Activated T-cell treated with anti-CD3 and anti-CD28 coated beads, Interleukin-2, amount 50 U/mL, for 48 hours (primary cell): ENCODE measurements at regions not wholly inside any gene's neighbourhood (a gene's known extent, or its start where the extent isn't known, plus 50 kb on each side); places are given as distances from the start of the nearest gene placed in this dataset.
"Not testable (repeated sequence)": the region's sequence is repeated elsewhere in the genome, so short reads cannot be mapped to it uniquely, and the experiment has no call there.

ENCODE experiments used
- DNase-seq, 2 experiments: peaks; one replicate each; pipeline ENCODE4 v3.0.0-alpha.2; 2020

DNA sequence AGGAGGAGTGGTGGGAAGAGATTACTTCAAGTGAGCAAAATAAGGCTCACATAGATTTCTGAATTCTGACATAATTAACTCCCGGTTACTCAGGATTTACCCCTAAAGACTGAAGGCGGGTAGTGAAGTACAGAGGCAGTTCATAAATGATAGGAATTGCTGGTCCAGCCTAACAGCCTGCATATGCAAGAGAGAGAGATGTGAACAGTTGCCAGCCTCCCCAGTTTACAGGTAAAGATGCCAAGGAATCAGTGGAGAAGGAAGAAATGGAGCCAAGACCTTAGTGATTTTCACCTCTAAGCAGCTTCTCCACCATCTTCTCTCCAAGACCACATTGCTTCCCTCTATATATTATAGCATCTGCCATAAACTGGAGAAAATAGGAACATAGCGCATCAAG is 91.8 kb upstream of the THUMPD2 start:
- DNase-seq, result no peak

DNA sequence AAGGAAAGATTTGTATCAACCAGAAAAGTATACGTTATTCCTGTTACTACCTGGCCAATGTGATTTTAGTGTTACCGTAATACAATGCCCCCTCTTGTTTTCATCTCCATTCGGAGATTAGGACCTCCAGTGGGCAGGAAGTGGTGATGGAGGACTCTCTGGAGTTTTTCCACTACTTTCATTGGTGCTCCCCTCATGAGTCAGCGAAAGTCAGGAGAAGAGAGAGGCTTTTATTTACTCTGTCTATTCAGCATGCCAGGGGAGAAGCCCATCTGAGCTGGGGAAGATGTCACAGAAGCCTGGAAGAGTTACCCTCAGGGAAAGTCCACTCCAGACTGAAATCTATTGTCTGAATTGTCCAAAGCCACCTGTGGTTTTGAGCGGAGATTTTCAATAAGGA is 88.2 kb upstream of the THUMPD2 start:
- DNase-seq, result no peak

DNA sequence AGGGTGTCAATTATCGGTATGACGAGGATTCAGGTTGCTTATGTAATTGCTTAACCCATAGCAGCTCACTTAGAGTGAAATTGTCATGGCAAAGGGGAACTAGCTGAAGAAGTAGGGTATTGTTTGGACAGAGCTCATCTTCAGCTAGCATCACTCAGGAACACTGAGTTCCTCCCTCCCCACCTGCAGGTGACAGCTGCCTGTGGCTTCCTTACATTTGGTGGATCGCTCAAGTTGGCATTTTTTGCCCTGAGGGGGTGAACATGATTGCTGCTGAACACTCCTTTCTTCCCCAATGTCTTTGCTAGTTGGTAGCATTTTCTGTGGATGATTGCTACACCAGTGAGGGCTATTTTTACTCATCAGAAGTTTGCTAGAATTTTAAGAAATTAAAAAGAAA is 86.7 kb upstream of the THUMPD2 start:
- no peak for DNase-seq

DNA sequence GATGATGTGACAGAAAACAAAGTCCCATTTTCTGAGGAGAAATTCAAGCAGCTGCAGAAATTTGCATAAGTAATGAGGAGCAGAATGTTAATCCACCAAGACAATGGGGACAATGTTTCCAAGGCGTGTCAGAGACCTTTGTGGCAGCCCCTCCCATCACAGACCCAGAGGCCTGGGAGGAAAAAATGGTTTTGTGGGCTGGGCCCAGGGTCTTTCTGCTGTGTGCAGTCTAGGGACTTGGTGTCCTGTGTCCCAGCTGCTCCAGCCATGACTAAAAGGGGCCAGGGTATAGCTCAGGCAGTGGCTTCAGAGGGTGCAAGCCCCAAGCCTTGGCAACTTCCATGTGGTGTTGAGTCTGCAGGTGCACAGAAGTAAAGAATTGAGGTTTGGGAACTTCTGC is 84.6 kb upstream of the THUMPD2 start:
- not testable (repeated sequence) for DNase-seq

DNA sequence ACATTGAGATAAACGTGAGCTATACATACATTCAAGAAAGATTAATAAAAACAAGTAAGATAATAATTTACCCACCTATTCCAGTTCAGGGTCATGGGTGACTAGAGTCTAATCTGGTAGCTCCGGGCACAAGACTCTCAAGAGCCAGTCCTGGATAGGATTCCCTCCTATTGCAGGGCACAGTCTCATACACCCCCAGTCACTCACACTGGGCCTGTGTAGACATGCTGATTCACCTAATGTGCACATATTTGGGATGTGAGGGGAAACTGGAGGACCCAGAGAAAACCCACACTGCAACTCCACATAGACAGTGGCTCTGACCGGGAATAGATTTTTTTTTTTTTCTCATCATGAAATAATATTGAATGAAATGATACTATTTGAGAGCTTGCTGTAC is 81.5 kb upstream of the THUMPD2 start:
- DNase-seq, result no peak

DNA sequence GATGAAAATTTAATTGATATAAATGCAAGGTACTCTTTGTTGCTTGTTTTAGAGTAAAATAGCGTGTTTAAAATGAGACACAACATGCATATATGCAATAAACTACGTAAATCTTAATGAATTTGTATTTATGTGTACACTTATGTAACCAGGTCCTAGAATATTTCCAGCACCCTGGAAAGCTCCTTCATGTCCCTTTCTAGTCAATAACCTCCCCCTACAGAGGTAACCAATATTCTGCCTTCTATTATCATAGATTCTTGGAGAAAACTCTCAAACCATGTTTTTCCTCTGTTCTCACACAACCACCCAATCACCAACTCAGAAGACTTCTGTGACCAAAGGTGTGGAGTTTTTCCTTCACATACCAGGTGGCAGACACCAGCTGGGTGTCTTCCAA is 79.6 kb upstream of the THUMPD2 start:
- no peak for DNase-seq

DNA sequence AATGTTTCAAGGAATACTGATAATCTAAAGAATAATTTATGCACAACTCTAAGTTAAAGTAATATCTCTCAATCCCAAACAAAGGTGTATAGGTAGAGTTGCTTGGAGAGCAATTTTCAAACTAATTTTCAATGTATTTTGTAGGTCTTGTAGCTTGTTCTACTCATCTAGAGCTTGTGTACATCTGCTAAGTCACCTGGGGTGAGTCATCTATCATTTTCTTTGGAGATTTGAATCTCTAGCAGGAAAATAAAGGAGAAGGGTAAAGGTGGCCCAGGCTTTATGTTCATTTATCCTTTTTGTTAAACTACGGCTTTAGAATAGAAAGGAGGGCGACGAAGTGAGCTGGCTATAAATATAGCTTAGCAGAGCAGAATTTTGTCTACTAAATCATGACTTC is 76.8 kb upstream of the THUMPD2 start:
- DNase-seq, result no peak

DNA sequence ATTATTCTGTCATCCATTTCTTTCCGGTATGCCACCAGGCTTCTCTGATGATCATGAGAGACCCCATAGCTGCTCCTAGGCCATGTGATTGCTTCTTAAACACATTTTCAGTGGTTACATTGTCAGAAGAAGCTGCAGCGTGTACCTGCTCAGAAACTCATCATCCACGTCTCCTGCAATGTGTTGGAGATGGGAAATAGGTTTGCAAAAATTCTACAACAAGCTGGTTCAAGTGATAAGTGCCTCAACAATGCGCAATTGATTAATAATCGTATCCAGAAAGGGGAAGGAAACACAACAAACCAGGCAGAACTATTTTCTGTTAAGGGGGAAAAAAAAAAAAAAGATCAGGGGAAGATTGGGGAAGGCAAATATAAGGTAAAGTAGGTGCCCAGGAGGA is 75.7 kb upstream of the THUMPD2 start:
- DNase-seq, result no peak

DNA sequence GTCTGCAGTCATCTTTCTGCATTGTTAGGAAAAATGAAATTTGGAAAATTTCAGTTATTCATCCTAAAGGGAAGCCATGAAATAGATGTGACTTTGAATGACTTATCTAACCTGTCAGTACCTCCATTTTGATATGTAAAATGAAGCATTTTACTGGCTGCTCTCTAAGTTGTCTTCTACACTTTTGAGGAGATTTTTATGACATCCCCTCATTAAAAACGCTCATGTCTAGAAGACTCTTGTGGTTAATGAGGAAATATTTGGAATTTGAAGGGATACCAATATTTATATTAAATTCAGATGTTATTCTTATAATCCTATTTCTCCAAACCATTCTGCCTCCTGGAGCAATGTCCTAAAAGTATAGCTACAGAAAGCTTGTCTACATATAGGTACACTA is 73.8 kb upstream of the THUMPD2 start:
- no peak for DNase-seq

DNA sequence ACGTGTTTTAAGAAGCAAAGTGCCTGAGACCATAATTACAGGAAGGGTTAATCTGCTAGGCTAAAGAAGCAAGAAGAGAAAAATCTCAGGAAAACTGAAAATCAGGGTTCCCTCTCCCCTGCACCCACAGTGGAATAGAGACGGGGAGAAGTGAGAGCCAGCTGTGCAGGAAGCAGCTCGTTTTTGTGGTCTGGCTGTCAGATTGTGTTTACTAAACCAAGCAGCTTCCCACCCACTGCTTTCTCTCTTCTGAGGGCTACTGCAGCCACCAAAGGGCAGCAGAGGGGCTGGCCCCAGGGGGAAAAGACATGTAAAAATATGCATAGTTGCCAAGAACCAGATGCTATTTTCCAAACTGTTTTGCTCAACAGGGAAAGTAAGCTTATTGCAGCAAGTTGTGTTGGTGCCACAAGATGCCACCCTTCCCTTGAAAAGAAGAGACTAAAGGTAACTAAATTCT is 72.6 kb upstream of the THUMPD2 start:
- DNase-seq, result no peak

DNA sequence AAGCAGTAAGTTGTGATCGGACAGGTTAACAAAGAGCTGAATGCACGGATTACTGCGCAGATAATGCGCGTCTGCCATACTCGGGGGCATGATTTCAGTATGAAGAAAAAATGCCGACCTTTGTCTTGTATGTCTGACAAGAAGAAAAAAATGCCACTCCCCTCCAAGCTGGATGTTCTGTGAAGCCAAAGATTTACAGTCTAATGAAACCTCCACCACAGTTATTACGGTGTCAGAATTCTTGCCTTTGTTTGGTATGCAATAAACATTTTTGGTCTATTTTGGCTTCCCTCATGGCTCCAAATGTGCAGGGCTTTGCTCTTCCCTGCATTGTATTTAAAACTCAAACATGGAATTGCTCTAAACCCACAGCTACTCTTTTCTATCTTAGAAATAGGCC is 72.2 kb upstream of the THUMPD2 start:
- no peak for DNase-seq

DNA sequence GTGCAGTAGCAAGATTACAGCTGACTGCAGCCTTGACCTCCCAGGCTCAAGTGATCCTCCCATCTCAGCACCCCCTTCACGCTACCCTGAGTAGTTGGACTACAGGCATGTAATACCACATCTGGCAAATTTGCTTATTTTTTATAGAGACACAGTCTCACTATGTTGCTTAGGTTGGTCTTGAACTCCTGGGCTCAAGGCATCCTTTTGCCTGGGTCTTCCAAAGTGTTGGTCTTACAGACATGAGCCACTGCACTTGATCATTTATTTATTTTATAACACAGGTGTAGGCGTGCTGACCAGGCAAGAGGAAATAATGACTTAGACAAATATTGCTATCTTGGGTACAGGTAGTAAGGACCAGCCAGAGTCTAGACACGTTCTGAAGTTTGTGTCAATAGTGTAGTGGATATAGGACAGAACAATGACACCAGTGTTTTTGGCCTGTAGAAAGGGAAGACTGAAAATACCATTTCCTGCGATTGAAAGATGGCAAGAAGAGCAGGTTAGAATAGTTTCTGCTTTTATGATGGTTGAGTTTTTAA is 71.0 kb upstream of the THUMPD2 start:
- no peak for DNase-seq

DNA sequence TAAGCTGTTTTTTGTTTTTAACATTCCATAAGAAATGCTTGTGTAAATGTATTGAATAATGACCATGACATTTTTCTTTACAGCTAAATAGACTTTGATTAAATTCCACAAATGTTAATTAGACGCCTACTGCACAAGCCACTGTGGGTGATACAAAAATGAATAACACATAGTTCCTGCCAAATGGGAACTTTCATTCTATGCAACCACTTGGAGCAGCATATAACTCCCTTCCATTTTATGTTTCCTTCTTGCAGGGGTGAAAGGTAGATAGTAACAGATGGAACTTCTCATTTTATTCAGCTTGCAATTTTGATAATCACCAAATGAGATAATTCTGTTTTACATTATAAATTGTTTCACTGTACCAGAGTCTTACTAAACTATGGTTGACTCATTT is 70.0 kb upstream of the THUMPD2 start:
- DNase-seq, result no peak

DNA sequence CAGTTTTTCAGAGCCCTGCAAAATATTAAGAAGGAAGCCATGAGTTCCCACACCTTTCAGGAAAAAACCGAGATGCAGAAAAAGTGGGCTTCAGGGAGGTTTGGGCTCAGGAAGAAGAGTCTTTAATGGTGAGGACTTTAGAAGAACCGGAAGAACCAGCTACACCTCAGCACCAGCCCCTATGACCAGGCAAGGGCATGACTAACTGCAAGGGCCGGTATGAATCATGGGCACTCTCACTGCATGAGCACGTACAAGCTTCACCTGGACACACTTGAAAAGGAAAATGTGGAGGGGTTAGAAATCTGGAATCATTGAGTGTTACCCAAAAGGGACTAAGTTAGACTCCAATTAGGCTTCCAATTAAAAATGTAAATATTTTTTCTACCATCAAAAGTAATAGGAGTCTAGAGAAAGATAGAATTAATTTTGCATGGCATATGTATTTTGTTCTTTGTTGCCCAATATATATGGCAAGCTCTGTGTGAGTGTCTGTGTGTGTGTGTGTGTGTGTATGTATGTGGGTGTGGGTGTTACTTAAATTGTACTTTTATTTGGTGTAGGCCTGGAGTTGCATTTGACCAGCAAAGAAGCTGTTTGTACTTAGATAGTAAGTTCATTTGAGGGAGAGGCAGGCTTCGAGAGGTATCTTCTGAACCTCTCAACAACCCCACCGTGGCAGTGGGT is 66.5 kb upstream of the THUMPD2 start:
- no peak for DNase-seq

DNA sequence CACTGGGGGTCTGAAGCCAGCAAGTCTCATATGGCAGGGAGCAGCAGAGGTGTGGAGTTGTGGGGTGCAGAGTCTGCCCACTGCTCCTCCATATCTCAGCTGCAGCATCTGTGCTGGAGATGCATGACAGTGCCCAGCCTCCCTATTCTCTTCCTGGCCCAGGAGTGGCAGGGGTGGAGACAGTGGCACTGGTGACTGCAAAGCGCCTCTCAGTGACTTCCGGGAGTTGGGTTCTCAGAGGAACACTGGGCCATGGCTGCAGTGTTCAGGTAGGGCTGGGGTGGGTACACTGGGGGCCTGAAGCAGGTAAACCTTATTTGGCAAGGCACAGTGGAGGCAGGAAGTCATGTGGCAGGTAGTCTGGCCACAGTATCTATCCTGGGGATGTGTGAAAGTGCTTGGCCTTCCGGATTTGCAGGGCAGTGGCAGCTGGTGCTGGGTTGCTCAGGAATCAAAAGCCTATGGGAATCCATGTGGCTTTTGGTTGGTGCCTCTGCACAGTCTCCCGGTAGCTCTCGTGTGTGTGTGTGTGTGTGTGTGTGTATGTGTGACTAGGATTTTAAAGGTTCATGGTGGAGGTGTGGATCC is 60.3 kb upstream of the THUMPD2 start:
- DNase-seq, result no peak

DNA sequence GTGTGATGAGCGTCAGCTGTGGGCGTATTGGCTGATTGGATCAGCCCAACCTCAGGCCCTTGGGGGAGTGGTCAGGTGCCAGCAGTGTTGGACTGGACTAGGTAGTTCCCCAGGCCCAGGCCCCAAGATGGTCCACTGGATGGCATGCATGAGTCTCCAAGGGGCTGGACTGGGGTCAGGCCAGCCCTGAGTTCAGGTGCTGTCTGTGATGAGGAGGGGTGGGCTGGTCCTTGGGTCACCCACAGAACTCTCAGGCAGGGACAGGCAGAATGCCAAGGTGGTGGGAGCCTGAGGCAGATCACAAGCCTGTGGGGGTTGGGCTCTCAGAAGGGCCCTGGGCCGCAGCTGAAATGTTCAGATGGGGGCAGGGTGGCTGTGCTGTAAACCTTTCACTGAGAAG is 59.5 kb upstream of the THUMPD2 start:
- DNase-seq, result no peak

DNA sequence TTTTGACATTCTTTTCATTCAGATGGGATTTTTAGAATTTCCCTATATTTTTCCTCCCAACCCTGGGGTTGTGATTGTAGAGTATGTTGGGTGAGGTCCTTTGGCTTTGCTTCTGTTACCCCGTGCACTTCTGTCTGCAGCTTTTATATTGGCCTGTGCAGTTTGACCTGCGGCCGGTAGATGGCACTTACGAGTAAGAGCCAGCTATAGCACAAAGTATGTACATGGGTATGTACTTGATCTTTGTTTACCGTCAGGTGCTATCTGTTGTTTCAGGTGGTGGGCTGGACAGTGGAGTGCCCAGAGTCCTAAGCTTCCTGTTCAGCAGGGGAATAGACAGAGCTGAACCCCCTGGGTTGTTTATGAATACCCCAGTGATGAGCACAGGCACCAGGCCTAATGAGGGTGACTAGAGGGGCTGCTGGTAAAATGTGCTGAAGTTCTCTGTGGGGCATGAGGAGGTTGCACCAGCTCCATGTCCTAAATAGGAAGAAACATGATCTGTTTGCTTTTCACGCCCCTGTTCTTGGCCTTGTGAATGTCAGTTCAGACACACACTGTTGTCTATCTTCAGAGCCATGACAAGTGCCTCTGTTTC is 58.9 kb upstream of the THUMPD2 start:
- peak in 1 of 2 experiments; percentile 25 for DNase-seq

DNA sequence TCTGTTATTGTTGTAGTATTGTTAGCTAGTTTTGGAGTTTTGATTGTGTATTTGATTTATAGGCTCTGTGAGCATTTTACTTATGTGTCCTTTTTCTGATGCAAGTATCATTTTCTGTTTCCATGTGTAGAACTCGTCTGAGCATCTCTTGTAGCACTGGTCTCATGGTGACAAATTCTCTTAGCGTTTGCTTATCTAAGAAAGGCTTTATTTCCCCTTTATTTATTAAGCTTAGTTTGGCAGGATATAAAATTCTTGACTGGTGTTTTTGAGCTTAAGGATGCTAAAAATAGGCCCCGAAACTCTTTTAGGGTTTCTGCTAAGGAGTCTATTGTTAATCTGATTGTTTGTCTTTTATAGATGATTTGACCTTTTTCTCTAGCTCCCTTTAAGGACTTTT is 57.6 kb upstream of the THUMPD2 start:
- no peak for DNase-seq

DNA sequence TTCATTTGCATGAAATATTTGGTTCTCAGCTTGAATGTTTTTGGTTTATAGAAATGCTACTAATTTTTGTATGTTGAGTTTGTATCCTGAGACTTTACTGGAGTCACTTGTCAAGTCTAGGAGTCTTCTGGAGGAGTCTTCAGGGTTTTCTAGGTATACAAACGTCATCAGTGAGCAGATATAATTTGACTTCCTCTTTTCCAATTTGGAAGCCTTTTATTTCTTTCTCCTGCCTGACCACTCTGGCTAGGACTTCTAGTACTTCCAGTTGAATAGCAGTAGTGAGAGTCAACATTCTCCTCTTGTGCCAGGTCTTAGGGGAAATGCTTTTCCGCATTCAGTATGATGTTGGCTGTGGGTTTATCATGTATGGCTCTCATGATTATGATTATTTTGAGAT is 55.4 kb upstream of the THUMPD2 start:
- DNase-seq, result no peak

DNA sequence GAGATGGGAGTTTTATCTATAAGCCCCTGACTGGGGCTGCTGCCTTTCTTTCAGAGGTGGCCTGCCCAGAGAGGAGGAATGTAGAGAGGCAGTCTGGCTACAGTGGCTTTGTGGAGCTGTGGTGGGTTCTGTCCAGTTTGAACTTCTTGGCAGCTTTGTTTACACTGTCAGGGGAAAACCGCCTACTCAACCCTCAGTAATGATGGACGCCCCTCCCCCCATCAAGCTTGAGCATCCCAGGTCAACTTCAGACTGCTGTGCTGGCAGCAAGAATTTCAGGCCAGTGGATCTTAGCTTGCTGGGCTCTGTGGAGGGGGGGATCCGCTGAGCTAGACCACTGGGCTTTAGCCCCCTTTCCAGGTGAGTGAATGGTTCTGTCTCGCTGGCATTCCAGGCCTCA is 51.6 kb upstream of the THUMPD2 start:
- DNase-seq, result not testable (repeated sequence)
